Stomach (tissue), 4 donors: ENCODE measurements at regions not wholly inside any gene's neighbourhood (a gene's known extent, or its start where the extent isn't known, plus 50 kb on each side); places are given as distances from the start of the nearest gene placed in this dataset.

Source experiments
- POLR2A ChIP-seq, 4 donors: fragments of 450-650 bp; IDR thresholded peaks; one replicate each; pipeline ENCODE4 v1.6.1; 2016; ENCODE audit warnings: antibody characterized with exemption in 4 of 4, control low read depth in 2 of 4, mild to moderate bottlenecking in 1 of 4, moderate library complexity in 1 of 4
- POLR2AphosphoS5 ChIP-seq, 3 donors: sonication (generic); formaldehyde crosslinking; IDR thresholded peaks; one replicate each; pipeline ENCODE4 v1.6.1; 2016; ENCODE audit warnings: antibody characterized with exemption in 3 of 3

GRCh38 chr12:93107514-93108312 lies 178.6 kb upstream of the EEA1 start:
- TF ChIP-seq POLR2A (IDR thresholded peaks at IDR 0.05) = no peak
- TF ChIP-seq POLR2AphosphoS5 (IDR thresholded peaks at IDR 0.05) = no peak
